ENCODE measurements at regions not wholly inside any gene's neighbourhood (a gene's known extent, or its start where the extent isn't known, plus 50 kb on each side); places are given as distances from the start of the nearest gene placed in this dataset.
"Not testable (repeated sequence)": the region's sequence is repeated elsewhere in the genome, so short reads cannot be mapped to it uniquely, and the experiment has no call there.

DNA sequence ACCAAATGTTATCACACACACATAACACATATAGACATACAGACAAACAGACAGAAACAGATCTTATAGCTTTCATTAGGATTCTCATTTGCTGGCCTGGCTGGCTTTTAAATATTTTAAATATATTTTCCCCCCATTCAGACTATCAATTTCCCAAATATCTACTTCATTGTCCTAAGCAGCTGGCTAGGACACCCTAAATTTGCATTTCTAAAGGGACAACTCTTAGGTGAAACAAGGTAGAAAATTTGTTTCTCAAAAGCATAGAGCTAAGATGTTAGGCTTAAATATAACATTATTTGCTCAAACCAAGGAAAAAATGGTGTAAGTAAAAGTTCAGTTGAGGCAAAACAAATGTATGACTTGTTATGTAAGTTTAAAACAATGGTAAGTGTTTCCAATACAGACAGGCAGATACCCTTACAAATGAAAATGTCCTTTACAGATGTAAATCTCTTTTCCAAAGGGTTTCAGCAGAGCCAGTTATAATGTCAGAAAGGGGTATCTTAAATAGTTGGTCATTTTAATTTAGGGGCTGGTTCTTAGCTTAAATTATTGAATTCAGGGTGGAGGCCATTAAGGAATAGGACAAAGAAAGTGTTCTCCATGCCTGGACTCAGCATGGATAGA is 522.8 kb downstream of the DMRTA1 start:
- Histone ChIP-seq H3K27ac (no peak overlapping the region), H3K27me3 (no peaks in the 10 kb centered on the region), H3K4me1 (no peaks in the 10 kb centered on the region), H3K4me3 (no peak overlapping the region), H3K36me3 (no peaks in the 10 kb centered on the region), H3K9me3 (no peaks in the 10 kb centered on the region)
- no peak for DNase-seq (ENCODE audit: low spot score in 2 of 2)
- no peak for TF ChIP-seq CTCF (IDR thresholded peaks at IDR 0.05)
- intact Hi-C loops (cut with DNase I): no loop called here

- no peak for TF ChIP-seq CTCF (IDR thresholded peaks at IDR 0.05)
- no peaks in the 10 kb centered on the region for H3K4me1 ChIP-seq
- intact Hi-C loops (cut with DNase I): no loop called here
- no peaks in the 10 kb centered on the region for H3K36me3 ChIP-seq
- no peaks in the 10 kb centered on the region for H3K9me3 ChIP-seq
- H3K4me3 ChIP-seq: no peak overlapping the region
- H3K27me3 ChIP-seq: no peaks in the 10 kb centered on the region
- no peak overlapping the region for H3K27ac ChIP-seq
- no peak for DNase-seq (ENCODE audit: low spot score in 2 of 2)
These were observed 523.9 kb downstream of the DMRTA1 start for GRCh38 chr9:22970434-22970975.

DNA sequence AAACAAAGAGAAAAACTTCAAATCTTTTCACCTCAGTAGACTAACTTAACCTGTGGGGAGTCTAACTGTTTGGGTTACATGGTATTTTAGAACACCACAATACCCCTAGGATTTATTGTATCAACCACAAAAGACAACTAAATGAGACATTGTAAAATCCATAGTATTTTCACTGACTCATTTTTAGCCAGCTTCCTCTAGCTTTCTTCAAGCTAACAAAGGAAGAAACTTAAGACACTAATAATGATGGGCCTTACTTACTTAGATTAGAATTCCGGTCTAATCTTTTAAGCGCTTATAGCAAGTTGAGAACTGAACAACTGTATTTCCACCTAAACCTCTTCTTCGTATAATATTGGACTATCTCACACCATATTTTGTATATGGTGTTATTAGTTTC is 529.3 kb downstream of the DMRTA1 start:
- H3K4me1 ChIP-seq: no peaks in the 10 kb centered on the region
- no peak overlapping the region for H3K27ac ChIP-seq
- intact Hi-C loops (cut with DNase I): no loop called here
- no peak for DNase-seq (ENCODE audit: low spot score in 2 of 2)
- H3K4me3 ChIP-seq: no peak overlapping the region
- H3K27me3 ChIP-seq: no peaks in the 10 kb centered on the region
- no peaks in the 10 kb centered on the region for H3K9me3 ChIP-seq
- H3K36me3 ChIP-seq: no peaks in the 10 kb centered on the region
- TF ChIP-seq CTCF (IDR thresholded peaks at IDR 0.05): no peak

DNA sequence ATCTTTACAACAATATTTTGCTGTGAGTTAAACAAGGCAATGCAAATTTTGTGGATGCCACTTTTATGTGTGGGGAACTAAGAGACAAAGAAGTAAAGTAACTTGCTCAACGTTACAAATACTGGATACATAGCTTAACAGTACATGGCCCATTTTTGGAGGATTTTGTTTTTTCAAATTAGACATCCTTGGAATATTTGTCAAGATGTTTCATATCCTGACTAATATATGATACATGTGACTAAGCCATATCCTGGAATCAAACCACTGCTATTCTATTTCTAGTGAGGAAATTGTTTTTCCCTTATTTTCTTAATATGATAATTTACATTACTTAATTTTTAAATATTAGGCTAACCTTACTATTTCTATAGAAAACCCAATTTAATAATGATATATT is 529.8 kb downstream of the DMRTA1 start:
- no peaks in the 10 kb centered on the region for H3K4me1 ChIP-seq
- DNase-seq (ENCODE audit: low spot score in 2 of 2): no peak
- no peaks in the 10 kb centered on the region for H3K36me3 ChIP-seq
- no peaks in the 10 kb centered on the region for H3K9me3 ChIP-seq
- intact Hi-C loops (cut with DNase I): no loop called here
- H3K4me3 ChIP-seq: no peak overlapping the region
- H3K27me3 ChIP-seq: no peaks in the 10 kb centered on the region
- no peak for TF ChIP-seq CTCF (IDR thresholded peaks at IDR 0.05)
- H3K27ac ChIP-seq: no peak overlapping the region

GRCh38 chr9:22980429-22980828 is 533.8 kb downstream of the DMRTA1 start:
- H3K9me3 ChIP-seq; H3K27me3 ChIP-seq; H3K36me3 ChIP-seq; H3K4me3 ChIP-seq; DNase-seq (ENCODE audit: low spot score in 2 of 2); H3K4me1 ChIP-seq; H3K27ac ChIP-seq; intact Hi-C loops (cut with DNase I): not testable (repeated sequence)

GRCh38 chr9:22986556-22986955 is 539.9 kb downstream of the DMRTA1 start:
- H3K4me3 ChIP-seq: no peak overlapping the region
- H3K27me3 ChIP-seq: no peaks in the 10 kb centered on the region
- no peaks in the 10 kb centered on the region for H3K36me3 ChIP-seq
- no peak for TF ChIP-seq CTCF (IDR thresholded peaks at IDR 0.05)
- H3K9me3 ChIP-seq: no peaks in the 10 kb centered on the region
- intact Hi-C loops (cut with DNase I): no loop called here
- no peak for DNase-seq (ENCODE audit: low spot score in 2 of 2)
- no peak overlapping the region for H3K27ac ChIP-seq
- no peaks in the 10 kb centered on the region for H3K4me1 ChIP-seq

Measured in ascending aorta (tissue), 2 donors.